Frontal cortex (tissue), 3 donors: ENCODE measurements at regions not wholly inside any gene's neighbourhood (a gene's known extent, or its start where the extent isn't known, plus 50 kb on each side); places are given as distances from the start of the nearest gene placed in this dataset.

Experiments
- DNase-seq, 2 donors: peaks; one replicate each; pipeline ENCODE4 v3.0.0; 2012; ENCODE audit warnings: low spot score in 2 of 2
- FAIRE-seq: peaks from 2 replicates; lab custom pipeline; 2012; peaks lifted over from hg19 to GRCh38; lab: Jason Lieb, UNC
- donor health status: control.
- donor health status: control.
- donor health status: control.

GRCh38 chr2:240275386-240275785 is 134.9 kb upstream of the OTOS start:
- FAIRE-seq (no peak), DNase-seq (no peak)

- no peak for DNase-seq
- FAIRE-seq, result no peak
Observed at GRCh38 chr2:240277073-240277806, 136.8 kb upstream of the OTOS start.

- no peak for FAIRE-seq
- no peak for DNase-seq
Observed at GRCh38 chr2:240277807-240278522, 137.5 kb upstream of the OTOS start.

DNA sequence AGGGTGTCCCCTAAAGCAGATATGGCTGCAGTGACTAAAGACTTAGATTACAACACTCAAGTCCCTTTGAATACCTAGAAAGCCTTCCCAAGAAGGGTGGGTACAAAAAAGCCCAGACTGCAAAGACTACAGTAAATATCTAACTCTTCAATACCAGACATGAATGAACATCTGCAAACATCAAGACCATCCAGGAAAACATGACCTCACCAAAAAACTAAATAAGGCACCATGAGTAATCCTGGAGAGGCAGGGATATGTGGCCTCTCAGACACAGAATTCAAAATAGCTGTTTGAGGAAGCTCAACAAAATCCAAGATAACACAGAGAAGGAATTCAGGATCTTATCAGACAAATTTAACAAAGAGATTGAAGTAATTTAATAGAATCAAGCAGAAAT is 138.2 kb upstream of the OTOS start:
- DNase-seq (no peak), FAIRE-seq (no peak)

DNA sequence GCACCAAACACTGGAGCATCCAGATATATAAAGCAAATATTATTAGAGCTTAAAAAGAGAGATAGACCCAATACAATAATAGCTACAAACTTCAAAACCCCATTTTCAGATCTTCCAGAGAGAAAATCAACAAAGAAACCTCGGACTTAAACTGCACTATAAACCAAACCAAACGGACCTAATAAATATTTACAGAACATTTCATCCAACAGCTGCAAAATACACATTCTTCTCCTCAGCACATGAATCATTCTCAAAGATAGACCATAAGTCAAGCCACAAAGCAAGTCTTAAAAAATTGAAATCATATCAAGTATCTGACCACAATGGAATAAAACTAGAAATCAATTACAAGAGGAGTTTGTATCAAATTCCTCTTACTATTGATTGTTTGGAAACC is 140.2 kb upstream of the OTOS start:
- DNase-seq, result no peak
- no peak for FAIRE-seq

DNA sequence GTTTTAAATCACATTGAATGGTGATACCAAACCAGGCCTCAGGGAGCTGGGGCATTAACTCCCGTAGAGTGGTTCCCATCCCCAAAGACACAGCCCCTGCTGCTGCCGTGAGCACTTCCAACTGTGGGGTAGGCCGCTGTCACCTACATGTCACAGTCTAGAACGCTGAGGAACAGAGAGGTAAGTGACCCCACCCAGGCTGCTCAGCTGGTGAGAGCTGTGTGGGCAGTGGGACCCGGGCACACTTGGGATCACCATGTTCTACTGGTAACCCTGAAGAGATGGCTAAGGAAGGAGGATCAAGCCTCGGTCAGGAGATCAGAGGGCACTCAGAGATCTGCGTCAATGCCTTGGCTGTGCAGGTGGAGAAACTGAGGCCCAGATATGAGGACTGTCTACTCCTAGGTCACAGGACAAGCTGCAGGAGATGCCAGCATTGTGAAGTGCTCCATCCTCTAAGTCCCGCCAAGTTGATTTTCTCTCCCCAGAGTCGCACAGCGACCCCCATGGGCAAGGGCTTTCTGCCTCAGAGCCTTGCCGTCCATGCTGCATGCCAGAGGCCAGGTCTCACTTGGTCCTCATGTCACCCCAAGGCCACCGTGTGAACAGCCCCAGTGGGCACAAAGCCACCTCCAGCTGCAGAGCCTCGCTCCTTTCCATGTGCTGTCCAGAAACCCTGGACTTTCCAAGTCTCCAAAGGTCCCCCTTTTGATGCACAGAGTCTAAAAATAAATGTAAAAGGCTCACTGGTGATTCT is 144.2 kb upstream of the OTOS start:
- DNase-seq (no peak), FAIRE-seq (no peak)

- no peak for DNase-seq
Observed at GRCh38 chr2:240285725-240286124, 145.3 kb upstream of the OTOS start.

DNA sequence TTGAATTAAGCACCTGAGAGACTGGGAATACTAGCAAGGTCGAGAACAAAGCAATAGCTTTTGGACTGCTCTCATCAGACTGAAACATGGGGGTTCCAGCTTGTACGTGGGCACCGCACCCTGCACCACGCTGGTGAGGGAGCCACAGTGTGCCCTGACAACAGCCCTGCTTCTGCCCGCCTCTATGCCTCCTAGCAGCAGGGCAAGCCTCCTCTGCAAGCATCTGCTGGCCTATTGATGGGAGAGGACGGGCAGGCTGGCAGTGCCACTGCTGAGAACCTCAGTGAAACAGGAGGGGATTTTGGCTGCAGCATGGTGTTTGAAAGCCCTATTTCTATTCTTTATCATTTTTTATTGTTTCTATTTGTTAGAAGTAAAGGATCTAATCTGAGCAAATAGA is 146.1 kb upstream of the OTOS start:
- peak in 1 of 2 donors; percentile 37 for DNase-seq
- FAIRE-seq, result no peak

More at GRCh38 chr2:240285725-240286124, 145.3 kb upstream of the OTOS start:
- FAIRE-seq, result no peak

DNA sequence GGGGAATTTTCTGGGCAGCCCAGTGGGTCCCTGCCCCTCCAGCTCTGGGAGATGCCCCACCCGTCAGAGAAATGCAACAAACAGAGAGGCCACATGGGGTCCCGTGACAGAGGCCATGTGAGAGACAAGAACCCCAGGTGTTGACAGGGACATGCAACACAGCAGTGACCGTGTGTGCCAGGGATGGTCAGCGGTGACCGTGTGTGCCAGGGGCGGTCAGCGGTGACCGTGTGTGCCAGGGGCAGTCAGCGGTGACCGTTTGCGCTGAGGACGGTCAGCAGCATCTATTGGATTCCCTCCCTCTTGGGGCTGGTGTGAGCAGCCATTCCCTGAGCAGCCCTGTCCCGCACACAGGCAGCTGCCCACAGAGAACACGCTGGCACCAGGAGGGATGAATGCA is 146.6 kb upstream of the OTOS start:
- DNase-seq (peak in 1 of 2 donors; percentile 28), FAIRE-seq (no peak)

DNA sequence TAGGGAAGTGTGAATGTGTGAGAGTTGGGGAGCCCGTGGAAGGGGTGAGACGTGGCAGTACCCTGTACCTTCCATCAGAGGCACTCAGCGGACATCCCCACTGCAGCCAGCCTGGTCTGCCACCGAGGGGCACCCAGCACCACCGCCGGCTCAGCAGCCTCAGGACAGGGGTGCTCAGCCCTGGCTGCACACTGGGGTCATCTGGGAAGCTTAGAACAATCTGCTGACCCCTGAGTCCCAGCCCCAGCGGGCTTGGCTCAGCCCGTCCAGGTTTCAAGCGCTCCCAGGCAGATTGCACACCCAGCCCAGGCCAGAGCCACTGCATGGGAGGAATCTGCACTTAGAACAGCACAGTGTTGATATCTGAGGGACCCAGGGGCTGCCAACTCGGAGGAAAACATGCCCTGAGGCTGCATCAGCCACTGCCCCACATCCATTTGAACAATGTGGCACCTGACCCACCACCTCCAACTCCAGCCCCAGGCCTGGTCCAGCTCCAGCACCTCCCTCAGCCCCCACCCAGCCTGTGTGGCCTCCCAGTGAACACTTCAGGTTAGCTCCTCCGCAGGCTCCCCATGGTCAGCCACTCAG is 147.1 kb upstream of the OTOS start:
- peak in 1 of 2 donors; percentile 28 for DNase-seq
- FAIRE-seq, result no peak

- DNase-seq, result no peak
- no peak for FAIRE-seq
Observed at GRCh38 chr2:240288087-240288521, 147.4 kb upstream of the GPC1 start.

DNA sequence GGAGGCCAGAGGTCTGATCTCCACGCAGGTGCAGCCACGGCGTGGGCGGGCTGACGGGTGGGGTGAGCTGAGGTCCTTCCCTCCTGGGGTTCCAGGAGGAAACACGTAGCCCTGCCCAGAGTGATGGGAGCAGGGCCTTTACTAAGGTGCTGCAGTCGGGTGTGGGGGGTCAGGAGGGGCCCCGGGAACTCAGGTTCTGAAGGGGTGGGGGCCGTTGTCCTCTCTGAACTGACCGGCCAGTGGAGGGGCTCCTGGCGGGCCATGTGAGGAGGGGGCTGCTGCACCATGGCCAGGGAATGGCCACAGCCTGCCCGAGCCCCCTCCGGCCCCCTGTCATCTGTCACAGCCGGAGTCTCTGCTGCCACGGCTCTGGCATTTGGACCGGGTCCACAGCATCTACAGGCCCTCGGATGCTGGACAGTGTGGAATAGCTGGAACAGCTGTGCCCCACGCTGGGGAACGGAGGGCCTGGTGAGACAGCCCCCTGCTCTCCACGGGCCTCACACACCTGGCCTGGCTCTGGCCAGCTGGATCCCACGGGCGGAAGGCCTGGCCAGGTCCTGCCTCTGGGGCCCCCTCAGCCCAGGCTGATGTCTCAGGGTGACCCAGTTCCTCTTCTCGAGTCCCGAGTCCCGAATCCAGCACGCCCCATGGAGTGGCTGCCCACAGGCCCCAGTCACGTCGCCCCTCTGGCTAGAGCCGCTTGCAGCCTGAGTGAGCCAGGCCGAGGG is 145.6 kb upstream of the GPC1 start:
- no peak for DNase-seq
- no peak for FAIRE-seq

- no peak for DNase-seq
- FAIRE-seq, result no peak
Observed at GRCh38 chr2:240290432-240291336, 144.8 kb upstream of the GPC1 start.

GRCh38 chr2:240291337-240292034 is 144.0 kb upstream of the GPC1 start:
- no peak for FAIRE-seq
- DNase-seq, result peak in 1 of 2 donors; percentile 7

DNA sequence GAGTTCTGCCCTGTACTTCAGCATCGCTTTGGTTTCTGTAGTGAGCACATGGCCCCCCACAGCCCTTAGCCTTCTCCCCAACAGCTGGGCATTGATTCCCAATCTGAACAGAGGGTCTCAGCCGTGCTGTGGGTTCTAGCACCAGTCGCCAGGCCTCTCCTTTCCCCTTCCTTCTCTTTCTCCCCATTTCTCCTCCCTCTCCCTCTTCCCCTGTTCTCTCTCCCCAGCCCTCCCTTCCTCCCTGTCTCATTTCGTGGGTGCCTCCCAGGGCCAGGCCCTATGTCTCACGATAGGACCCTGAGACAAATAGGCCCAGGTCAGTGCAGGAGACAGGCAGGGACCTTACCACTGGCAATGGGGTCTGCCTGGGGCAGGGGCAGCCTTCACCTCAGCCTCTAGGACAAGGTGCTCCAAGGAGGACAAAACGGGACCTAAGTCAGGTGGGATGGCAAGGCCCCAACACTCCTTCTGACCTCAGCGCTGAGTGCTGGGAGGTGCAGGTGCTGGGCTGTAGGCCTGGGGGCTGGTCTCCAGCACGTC is 143.4 kb upstream of the GPC1 start:
- no peak for FAIRE-seq
- DNase-seq, result no peak

GRCh38 chr2:240292619-240293525 is 142.6 kb upstream of the GPC1 start:
- no peak for FAIRE-seq
- DNase-seq, result no peak
